ENCODE measurements at regions not wholly inside any gene's neighbourhood (a gene's known extent, or its start where the extent isn't known, plus 50 kb on each side); places are given as distances from the start of the nearest gene placed in this dataset.

- TF ChIP-seq CTCF (IDR thresholded peaks at IDR 0.05) (no peak), POLR2A (IDR thresholded peaks at IDR 0.05) (no peak)
These were observed 173.8 kb upstream of the AGR3 start for GRCh38 chr7:17055596-17055995.

Measured in adrenal gland (tissue), 5 donors.